Tibial artery (tissue), 4 donors: ENCODE measurements at regions not wholly inside any gene's neighbourhood (a gene's known extent, or its start where the extent isn't known, plus 50 kb on each side); places are given as distances from the start of the nearest gene placed in this dataset.

Experiments used
- DNase-seq, 2 donors: peaks; one replicate each; pipeline ENCODE4 v3.0.0-alpha.2; 2019
- H3K27ac ChIP-seq, 2 donors: fragments of 200-600 bp; sonication (generic) in 1 of 2; 1 replicate in 1 of 2; 2 replicates in 1 of 2; pipeline ENCODE4 v1.5.1; 2018 to 2019; ENCODE audit warnings: mild to moderate bottlenecking in 1 of 2
- H3K27me3 ChIP-seq, 2 donors: fragments of 200-600 bp; sonication (generic) in 1 of 2; one replicate each; pipeline versions ENCODE4 v1.5.1 to v1.6.0; 2016 to 2019
- H3K36me3 ChIP-seq, 3 donors: fragments of 200-600 bp; sonication (generic) in 2 of 3; one replicate each; pipeline ENCODE4 v1.5.1; 2016 to 2019; ENCODE audit warnings: mild to moderate bottlenecking in 2 of 3
- H3K4me1 ChIP-seq, 4 donors: fragments of 200-600 bp; sonication (generic) in 2 of 4; 1 replicate in 3 of 4; 2 replicates in 1 of 4; pipeline ENCODE4 v1.5.1; 2016 to 2019
- H3K4me3 ChIP-seq, 2 donors: fragments of 200-600 bp; sonication (generic) in 1 of 2; 1 replicate in 1 of 2; 2 replicates in 1 of 2; pipeline ENCODE4 v1.5.1; 2018 to 2019; ENCODE audit warnings: mild to moderate bottlenecking in 2 of 2
- H3K9me3 ChIP-seq, 3 donors: fragments of 200-600 bp; sonication (generic) in 1 of 3; one replicate each; pipeline ENCODE4 v1.5.1; 2016 to 2019
- intact Hi-C: fragments of 100-400 bp; cut with DNase I; formaldehyde crosslinking; loops from one replicate; pipeline ENCODE4 v1.15.0; 2023; ENCODE audit warnings: low total_unique reads
- TF ChIP-seq, protein P1 (sequence below), 2 experiments: fragments of 200-600 bp in 1 of 2; fragments of 450-650 bp in 1 of 2; IDR thresholded peaks; one replicate each; pipeline ENCODE4 v1.5.1; 2017 to 2019; ENCODE audit warnings: antibody characterized with exemption in 2 of 2, mild to moderate bottlenecking in 1 of 2, moderate library complexity in 1 of 2

DNA sequence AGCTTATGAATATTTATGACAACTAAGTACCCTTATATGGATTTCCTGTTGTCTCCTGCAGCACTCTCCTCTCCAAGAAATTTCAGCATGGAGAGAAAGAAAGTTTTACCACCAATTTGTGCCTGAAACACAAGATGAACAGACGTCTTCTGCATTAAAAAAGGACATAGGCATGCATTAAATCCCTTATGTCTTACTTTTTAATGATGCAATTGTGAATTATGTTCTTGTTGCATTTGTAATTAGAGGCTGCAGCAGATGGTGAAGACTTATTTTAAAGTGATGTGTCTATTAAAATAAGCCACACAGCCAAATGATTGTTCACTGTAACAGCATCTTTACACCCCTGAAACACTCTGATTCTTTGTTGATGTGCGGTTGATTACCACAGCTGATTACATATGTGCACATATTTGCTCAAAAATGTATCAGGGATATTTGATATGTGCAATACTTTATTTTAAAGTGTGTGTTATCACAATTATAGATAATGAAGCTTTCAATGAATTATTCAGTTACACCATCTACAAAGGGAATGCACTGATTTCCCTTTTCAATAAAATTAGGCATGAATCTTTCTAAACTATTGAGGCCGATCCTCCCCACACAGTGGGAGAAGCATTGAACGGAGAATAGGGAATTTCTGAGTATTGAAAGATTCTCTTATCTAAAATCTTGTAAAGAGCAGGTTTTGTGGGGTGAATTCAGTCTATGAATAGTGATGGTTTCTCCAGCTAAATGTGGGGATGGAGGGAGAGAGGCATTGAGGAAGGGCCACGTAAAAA is 585.1 kb downstream of the SLC4A3 start:
- Histone ChIP-seq H3K9me3 (no peaks in the 10 kb centered on the region), H3K4me1 (no peaks in the 10 kb centered on the region), H3K4me3 (no peak overlapping the region), H3K27me3 (no peaks in the 10 kb centered on the region), H3K27ac (no peak overlapping the region), H3K36me3 (no peaks in the 10 kb centered on the region)
- TF ChIP-seq, protein P1, sequence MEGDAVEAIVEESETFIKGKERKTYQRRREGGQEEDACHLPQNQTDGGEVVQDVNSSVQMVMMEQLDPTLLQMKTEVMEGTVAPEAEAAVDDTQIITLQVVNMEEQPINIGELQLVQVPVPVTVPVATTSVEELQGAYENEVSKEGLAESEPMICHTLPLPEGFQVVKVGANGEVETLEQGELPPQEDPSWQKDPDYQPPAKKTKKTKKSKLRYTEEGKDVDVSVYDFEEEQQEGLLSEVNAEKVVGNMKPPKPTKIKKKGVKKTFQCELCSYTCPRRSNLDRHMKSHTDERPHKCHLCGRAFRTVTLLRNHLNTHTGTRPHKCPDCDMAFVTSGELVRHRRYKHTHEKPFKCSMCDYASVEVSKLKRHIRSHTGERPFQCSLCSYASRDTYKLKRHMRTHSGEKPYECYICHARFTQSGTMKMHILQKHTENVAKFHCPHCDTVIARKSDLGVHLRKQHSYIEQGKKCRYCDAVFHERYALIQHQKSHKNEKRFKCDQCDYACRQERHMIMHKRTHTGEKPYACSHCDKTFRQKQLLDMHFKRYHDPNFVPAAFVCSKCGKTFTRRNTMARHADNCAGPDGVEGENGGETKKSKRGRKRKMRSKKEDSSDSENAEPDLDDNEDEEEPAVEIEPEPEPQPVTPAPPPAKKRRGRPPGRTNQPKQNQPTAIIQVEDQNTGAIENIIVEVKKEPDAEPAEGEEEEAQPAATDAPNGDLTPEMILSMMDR (IDR thresholded peaks at IDR 0.05) = no peak
- DNase-seq = no peak
- intact Hi-C loops = no loop called here

DNA sequence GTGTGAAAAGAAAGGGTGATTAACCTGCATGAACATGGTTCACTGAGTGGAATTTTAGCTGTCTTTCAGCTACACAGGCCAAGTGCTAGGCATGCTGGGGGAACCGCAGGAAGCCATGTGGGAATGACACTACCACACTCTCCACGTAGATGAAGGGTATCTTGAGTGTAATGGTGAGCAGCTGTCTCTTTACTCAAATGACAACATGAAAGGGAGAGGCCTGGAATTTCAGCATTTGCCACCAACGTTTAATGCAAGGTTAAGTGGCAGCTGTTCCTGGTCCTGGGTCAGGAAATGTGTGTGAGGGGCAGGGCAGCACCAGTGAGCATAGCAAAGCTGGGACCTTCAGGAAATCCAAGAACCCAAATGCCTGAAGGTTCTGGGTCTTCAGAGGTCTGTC is 588.4 kb downstream of the SLC4A3 start:
- H3K4me1 ChIP-seq = no peaks in the 10 kb centered on the region
- TF ChIP-seq, protein P1 (IDR thresholded peaks at IDR 0.05) = no peak
- DNase-seq = no peak
- H3K4me3 ChIP-seq = no peak overlapping the region
- H3K27me3 ChIP-seq = no peaks in the 10 kb centered on the region
- H3K9me3 ChIP-seq = no peaks in the 10 kb centered on the region
- intact Hi-C loops = no loop called here
- no peaks in the 10 kb centered on the region for H3K36me3 ChIP-seq
- no peak overlapping the region for H3K27ac ChIP-seq

DNA sequence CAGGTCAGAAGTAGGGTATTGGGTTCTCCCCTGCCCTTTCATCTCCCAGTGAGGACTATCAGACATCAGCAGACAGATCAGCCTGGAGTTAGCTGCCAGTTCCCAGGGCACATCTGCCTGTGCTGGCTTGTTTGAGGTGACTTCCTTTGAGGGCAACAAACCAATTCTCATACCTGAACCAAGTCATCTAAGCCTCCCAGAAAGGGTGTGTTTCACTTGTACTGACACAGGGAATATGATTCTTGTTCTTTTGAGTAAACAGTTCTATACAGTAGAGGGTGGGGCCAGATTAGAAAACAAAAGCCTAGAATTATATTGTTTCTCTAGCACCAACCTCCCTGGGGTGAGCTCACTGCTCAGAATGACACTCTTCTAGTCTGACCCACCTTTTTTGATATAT is 591.9 kb downstream of the SLC4A3 start:
- H3K36me3 ChIP-seq = no peaks in the 10 kb centered on the region

DNA sequence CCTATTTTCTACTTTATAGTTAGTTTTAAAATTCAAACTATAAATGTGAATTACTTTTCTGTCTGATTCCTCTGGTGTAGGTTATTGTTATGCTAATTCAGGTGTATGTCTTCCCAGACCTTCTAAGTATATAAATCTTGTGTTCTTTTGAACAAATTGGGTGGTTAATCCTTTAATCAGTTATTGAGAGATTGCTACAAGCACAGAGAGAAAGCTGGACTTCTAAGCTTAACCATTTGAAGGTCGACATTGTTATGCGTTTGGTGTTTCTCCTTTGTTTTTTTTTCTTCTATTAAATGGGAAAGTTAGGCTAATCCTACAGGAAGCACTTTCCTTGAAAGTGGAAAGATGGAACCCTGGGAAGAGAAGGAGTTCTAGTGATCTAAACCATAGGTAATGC is 592.6 kb downstream of the SLC4A3 start:
- Histone ChIP-seq H3K36me3 (no peaks in the 10 kb centered on the region), H3K9me3 (no peaks in the 10 kb centered on the region), H3K4me1 (no peaks in the 10 kb centered on the region), H3K4me3 (no peak overlapping the region), H3K27me3 (no peaks in the 10 kb centered on the region), H3K27ac (no peak overlapping the region)
- DNase-seq = no peak
- TF ChIP-seq, protein P1 (IDR thresholded peaks at IDR 0.05) = no peak
- intact Hi-C loops = no loop called here

More for the DNA sequence above, 591.9 kb downstream of the SLC4A3 start:
- H3K9me3 ChIP-seq = no peaks in the 10 kb centered on the region
- H3K4me3 ChIP-seq = no peak overlapping the region
- TF ChIP-seq, protein P1 (IDR thresholded peaks at IDR 0.05) = no peak
- intact Hi-C loops = no loop called here
- no peaks in the 10 kb centered on the region for H3K27me3 ChIP-seq
- no peak overlapping the region for H3K27ac ChIP-seq
- no peaks in the 10 kb centered on the region for H3K4me1 ChIP-seq
- DNase-seq = no peak

DNA sequence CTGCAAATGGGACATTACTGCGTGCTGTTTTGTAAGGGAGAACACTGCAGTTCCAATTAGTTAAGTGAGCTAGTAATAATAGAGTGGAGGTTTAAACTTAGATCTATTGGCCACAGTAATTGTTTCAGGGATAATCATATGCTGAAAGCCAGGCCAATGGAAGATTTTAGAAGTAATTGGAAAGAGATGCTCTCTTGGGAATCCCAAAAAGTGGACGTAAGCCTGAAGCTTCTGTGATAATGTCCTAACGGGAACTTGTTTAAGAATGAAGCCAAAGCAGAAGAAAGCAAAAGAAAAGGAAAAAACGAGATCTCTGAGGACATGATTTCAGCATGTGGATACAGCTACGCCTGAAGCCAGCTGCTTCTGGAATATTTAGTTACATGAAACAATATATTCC is 594.6 kb downstream of the SLC4A3 start:
- intact Hi-C loops = no loop called here
- no peaks in the 10 kb centered on the region for H3K27me3 ChIP-seq
- H3K27ac ChIP-seq = no peak overlapping the region
- H3K36me3 ChIP-seq = no peaks in the 10 kb centered on the region
- TF ChIP-seq, protein P1 (IDR thresholded peaks at IDR 0.05) = no peak
- DNase-seq = no peak
- H3K9me3 ChIP-seq = no peaks in the 10 kb centered on the region
- no peaks in the 10 kb centered on the region for H3K4me1 ChIP-seq
- H3K4me3 ChIP-seq = no peak overlapping the region
